ENCODE measurements at regions not wholly inside any gene's neighbourhood (a gene's known extent, or its start where the extent isn't known, plus 50 kb on each side); places are given as distances from the start of the nearest gene placed in this dataset.

DNA sequence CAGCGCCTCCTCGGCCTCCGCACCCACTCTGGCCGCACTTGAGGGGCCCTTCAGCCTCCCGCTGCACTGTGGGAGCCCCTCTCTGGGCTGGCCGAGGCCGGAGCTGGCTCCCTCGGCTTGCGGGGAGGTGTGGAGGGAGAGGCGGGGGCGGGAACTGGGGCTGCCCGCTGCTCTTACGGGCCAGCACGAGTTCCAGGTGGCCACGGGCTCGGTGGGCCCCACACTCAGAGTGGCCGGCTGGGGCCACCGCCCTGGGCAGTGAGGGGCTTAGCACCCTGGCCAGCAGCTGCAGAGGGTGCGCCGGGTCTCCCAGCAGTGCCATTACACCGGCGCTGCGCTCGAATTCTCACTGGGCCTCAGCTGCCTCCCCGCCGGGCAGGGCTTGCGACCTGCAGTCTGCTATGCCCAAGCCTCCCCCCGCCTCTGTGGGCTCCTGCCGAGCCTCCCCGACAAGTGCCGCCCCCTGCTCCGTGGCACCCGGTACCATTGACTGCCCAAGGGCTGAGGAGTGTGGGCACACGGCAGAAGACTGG, 167.1 kb upstream of the PLSCR5 start:
- TF ChIP-seq, protein P1, sequence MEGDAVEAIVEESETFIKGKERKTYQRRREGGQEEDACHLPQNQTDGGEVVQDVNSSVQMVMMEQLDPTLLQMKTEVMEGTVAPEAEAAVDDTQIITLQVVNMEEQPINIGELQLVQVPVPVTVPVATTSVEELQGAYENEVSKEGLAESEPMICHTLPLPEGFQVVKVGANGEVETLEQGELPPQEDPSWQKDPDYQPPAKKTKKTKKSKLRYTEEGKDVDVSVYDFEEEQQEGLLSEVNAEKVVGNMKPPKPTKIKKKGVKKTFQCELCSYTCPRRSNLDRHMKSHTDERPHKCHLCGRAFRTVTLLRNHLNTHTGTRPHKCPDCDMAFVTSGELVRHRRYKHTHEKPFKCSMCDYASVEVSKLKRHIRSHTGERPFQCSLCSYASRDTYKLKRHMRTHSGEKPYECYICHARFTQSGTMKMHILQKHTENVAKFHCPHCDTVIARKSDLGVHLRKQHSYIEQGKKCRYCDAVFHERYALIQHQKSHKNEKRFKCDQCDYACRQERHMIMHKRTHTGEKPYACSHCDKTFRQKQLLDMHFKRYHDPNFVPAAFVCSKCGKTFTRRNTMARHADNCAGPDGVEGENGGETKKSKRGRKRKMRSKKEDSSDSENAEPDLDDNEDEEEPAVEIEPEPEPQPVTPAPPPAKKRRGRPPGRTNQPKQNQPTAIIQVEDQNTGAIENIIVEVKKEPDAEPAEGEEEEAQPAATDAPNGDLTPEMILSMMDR (IDR thresholded peaks at IDR 0.05; ENCODE audit: insufficient read depth, low read depth, low read length), result no peak
- DNase-seq (ENCODE audit: low read depth), result no peak
- H3K4me3 ChIP-seq (ENCODE audit: low read depth, low read length), result no peak overlapping the region

DNA sequence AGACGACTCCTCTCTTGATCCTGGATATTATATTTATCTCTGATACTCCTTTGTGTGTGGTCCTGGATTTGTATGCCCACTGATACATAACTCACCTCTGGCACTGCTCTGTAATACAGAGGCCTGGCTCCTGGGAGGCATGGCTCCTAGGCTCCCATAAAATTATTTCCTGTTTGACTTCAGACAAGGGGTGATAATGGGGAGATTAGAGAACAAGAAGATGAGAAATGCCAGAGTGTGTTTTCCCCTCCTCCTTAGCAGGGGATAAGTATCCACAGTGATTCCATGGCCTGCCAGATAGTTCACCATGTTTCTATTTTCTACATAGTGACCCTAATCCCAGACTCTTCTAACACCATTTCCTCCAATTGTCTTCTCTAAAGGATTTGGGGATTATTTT, 165.7 kb upstream of the PLSCR5 start:
- no peak for DNase-seq (ENCODE audit: low read depth)
- TF ChIP-seq, protein P1 (IDR thresholded peaks at IDR 0.05; ENCODE audit: insufficient read depth, low read depth, low read length), result no peak
- no peak overlapping the region for H3K4me3 ChIP-seq (ENCODE audit: low read depth, low read length)

- no peak overlapping the region for H3K4me3 ChIP-seq (ENCODE audit: low read depth, low read length)
- TF ChIP-seq, protein P1 (IDR thresholded peaks at IDR 0.05; ENCODE audit: insufficient read depth, low read depth, low read length), result no peak
- no peak for DNase-seq (ENCODE audit: low read depth)
Observed at GRCh38 chr3:146770301-146770700, 165.2 kb upstream of the PLSCR5 start.

GRCh38 chr3:146757759-146758158, 152.6 kb upstream of the PLSCR5 start:
- TF ChIP-seq, protein P1 (IDR thresholded peaks at IDR 0.05; ENCODE audit: insufficient read depth, low read depth, low read length), result no peak
- DNase-seq (ENCODE audit: low read depth), result no peak

GRCh38 chr3:146750196-146750595, 145.1 kb upstream of the PLSCR5 start:
- no peak for DNase-seq (ENCODE audit: low read depth)
- TF ChIP-seq, protein P1 (IDR thresholded peaks at IDR 0.05; ENCODE audit: insufficient read depth, low read depth, low read length), result no peak
- no peak overlapping the region for H3K4me3 ChIP-seq (ENCODE audit: low read depth, low read length)

More at GRCh38 chr3:146757759-146758158, 152.6 kb upstream of the PLSCR5 start:
- H3K4me3 ChIP-seq (ENCODE audit: low read depth, low read length), result no peak overlapping the region

GRCh38 chr3:146747928-146748327, 142.8 kb upstream of the PLSCR5 start:
- H3K4me3 ChIP-seq (ENCODE audit: low read depth, low read length), result no peak overlapping the region
- TF ChIP-seq, protein P1 (IDR thresholded peaks at IDR 0.05; ENCODE audit: insufficient read depth, low read depth, low read length), result peak; percentile 36
- DNase-seq (ENCODE audit: low read depth), result peak; percentile 52

- H3K4me3 ChIP-seq (ENCODE audit: low read depth, low read length), result no peak overlapping the region
- TF ChIP-seq, protein P1 (IDR thresholded peaks at IDR 0.05; ENCODE audit: insufficient read depth, low read depth, low read length), result no peak
- DNase-seq (ENCODE audit: low read depth), result no peak
Observed at GRCh38 chr3:146747051-146747450, 141.9 kb upstream of the PLSCR5 start.

Measured in fibroblast of villous mesenchyme (primary cell).